DOHH2 (cell line): ENCODE measurements at regions not wholly inside any gene's neighbourhood (a gene's known extent, or its start where the extent isn't known, plus 50 kb on each side); places are given as distances from the start of the nearest gene placed in this dataset.

Source experiments
- EZH2phosphoT487 ChIP-seq: fragments of 200-600 bp; sonication (generic); IDR thresholded peaks from 2 replicates; pipeline ENCODE4 v1.6.1; 2017; ENCODE audit warnings: borderline replicate concordance, mild to moderate bottlenecking, antibody characterized with exemption, low read length, moderate library complexity, mixed read lengths
- TF ChIP-seq, protein P1 (sequence below): fragments of 200-600 bp; sonication (generic); IDR thresholded peaks from one replicate; pipeline ENCODE4 v1.5.1; 2014; ENCODE audit warnings: antibody characterized with exemption, mild to moderate bottlenecking, low read depth, low read length; ENCODE audit not compliant: poor library complexity, severe bottlenecking

GRCh38 chr2:149709496-149710263, 122.1 kb upstream of the MMADHC start:
- TF ChIP-seq, protein P1, sequence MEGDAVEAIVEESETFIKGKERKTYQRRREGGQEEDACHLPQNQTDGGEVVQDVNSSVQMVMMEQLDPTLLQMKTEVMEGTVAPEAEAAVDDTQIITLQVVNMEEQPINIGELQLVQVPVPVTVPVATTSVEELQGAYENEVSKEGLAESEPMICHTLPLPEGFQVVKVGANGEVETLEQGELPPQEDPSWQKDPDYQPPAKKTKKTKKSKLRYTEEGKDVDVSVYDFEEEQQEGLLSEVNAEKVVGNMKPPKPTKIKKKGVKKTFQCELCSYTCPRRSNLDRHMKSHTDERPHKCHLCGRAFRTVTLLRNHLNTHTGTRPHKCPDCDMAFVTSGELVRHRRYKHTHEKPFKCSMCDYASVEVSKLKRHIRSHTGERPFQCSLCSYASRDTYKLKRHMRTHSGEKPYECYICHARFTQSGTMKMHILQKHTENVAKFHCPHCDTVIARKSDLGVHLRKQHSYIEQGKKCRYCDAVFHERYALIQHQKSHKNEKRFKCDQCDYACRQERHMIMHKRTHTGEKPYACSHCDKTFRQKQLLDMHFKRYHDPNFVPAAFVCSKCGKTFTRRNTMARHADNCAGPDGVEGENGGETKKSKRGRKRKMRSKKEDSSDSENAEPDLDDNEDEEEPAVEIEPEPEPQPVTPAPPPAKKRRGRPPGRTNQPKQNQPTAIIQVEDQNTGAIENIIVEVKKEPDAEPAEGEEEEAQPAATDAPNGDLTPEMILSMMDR: no peak
- TF ChIP-seq EZH2phosphoT487: no peak
